ENCODE measurements at regions not wholly inside any gene's neighbourhood (a gene's known extent, or its start where the extent isn't known, plus 50 kb on each side); places are given as distances from the start of the nearest gene placed in this dataset.

DNA sequence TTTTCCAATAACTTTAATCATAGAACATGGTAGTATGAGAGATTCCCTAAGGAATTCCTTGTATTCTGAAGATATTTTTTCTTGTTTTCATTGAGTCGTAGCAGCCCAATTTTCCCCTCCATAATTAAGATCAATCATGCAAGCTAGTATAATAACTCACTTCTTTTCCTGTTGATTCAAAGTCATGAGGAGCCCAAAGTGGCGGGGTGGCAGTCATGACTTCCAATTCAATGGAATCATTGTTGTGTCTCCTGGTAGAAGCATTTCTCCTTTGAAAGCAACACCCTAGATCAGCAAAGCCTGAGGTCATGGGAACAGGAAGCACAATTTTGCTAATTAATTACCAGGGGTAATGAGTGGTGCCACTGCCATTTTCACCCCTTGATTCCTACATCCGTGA is 77.6 kb upstream of the MAGI2 start:
- Mint-ChIP-seq H3K4me1 (ENCODE audit: low read depth) (no peaks in the 10 kb centered on the region), H3K27ac (no peak overlapping the region), H3K36me3 (ENCODE audit: low read depth) (no peaks in the 10 kb centered on the region), H3K4me3 (no peak overlapping the region), H3K27me3 (no peaks in the 10 kb centered on the region), H3K9me3 (peaks cover 2% of the 10 kb centered on the region)
- no peak for DNase-seq
- Histone ChIP-seq H3K4me1 (ENCODE audit: insufficient read depth, low read length) (no peaks in the 10 kb centered on the region), H3K36me3 (ENCODE audit: insufficient read depth, low read length) (no peaks in the 10 kb centered on the region), H3K27ac (ENCODE audit: low read depth in 1 of 2, low read length in 2 of 2) (no peak overlapping the region), H3K9me3 (ENCODE audit: control insufficient read depth in 1 of 2, insufficient read depth in 1 of 2, low read length in 2 of 2) (peaks cover 0 to 9% of the 10 kb centered on the region in 2 experiments), H3K4me3 (ENCODE audit: low read length) (no peak overlapping the region), H3K27me3 (ENCODE audit: control insufficient read depth in 1 of 2, insufficient read depth in 2 of 2, low read length in 2 of 2) (no peaks in the 10 kb centered on the region)
- ChIA-PET POLR2A (no interaction called here), CTCF (no interaction called here)
- no peak for ATAC-seq (ENCODE audit: poor library complexity)
- intact Hi-C loops (cut with DNase I, micrococcal nuclease) = no loop called here
- no peak for TF ChIP-seq CTCF (IDR thresholded peaks at IDR 0.05)

DNA sequence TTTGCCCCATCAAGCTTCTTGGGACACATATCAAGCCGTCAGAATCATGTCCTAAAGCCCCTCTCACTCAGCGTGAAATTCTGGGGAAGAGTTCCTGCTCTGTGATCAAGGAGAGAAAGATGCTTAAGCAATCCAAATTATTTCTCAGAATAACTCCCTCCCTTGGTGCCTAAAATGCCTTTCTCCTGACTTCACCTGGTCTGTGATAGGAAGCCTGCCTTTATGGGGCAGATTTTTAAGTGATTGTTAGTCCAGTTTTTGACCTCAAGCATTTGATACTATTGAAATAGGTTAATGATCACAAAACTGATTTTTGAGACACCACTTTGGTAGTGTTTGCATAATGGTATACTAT is 76.4 kb upstream of the MAGI2 start:
- ATAC-seq (ENCODE audit: poor library complexity) (no peak), DNase-seq (no peak)
- Histone ChIP-seq H3K4me3 (ENCODE audit: low read length) (no peak overlapping the region), H3K9me3 (ENCODE audit: control insufficient read depth in 1 of 2, insufficient read depth in 1 of 2, low read length in 2 of 2) (peaks cover 0 to 7% of the 10 kb centered on the region in 2 experiments), H3K27me3 (ENCODE audit: control insufficient read depth in 1 of 2, insufficient read depth in 2 of 2, low read length in 2 of 2) (no peaks in the 10 kb centered on the region), H3K4me1 (ENCODE audit: insufficient read depth, low read length) (no peaks in the 10 kb centered on the region), H3K27ac (ENCODE audit: low read depth in 1 of 2, low read length in 2 of 2) (no peak overlapping the region), H3K36me3 (ENCODE audit: insufficient read depth, low read length) (no peaks in the 10 kb centered on the region)
- ChIA-PET CTCF (no interaction called here), POLR2A (no interaction called here)
- intact Hi-C loops (cut with DNase I, micrococcal nuclease) = no loop called here
- Mint-ChIP-seq H3K27me3 (no peaks in the 10 kb centered on the region), H3K36me3 (ENCODE audit: low read depth) (no peaks in the 10 kb centered on the region), H3K4me1 (ENCODE audit: low read depth) (no peaks in the 10 kb centered on the region), H3K9me3 (peaks cover 5% of the 10 kb centered on the region), H3K27ac (no peak overlapping the region), H3K4me3 (no peak overlapping the region)
- no peak for TF ChIP-seq CTCF (IDR thresholded peaks at IDR 0.05)

DNA sequence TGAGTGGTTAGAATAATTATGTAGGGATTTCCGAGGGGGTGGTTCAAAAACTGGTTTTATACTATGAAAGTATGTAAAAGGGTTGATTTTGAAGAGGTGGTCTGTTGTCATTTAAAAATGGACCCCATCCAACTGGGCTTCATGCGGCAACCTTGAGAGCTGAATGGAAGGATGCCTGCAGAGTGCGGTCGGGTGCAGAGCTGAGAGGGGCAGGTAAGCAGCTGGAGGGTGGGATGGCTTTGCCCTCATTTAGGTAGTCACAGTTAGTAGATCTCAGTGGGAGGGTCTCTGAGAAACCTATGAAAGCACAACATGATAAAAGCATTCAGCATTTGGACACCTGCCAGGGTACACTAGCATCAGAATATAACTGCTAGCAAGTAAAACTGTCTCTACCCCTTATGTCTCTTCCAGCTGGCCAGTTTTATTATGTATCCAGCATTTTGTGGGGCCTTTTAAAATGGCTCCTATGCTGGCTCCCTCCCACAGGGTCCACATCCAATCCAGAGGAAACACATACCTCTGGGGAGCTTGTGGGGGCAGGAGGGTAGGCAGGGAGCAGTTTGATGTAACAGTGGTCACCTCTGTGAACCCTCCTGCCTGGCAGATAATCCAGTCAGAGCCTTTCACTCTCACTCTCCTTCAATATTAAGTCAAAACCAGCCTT is 75.9 kb upstream of the MAGI2 start:
- Histone ChIP-seq H3K4me3 (ENCODE audit: low read length) (no peak overlapping the region), H3K36me3 (ENCODE audit: insufficient read depth, low read length) (no peaks in the 10 kb centered on the region), H3K27me3 (ENCODE audit: control insufficient read depth in 1 of 2, insufficient read depth in 2 of 2, low read length in 2 of 2) (no peaks in the 10 kb centered on the region), H3K27ac (ENCODE audit: low read depth in 1 of 2, low read length in 2 of 2) (no peak overlapping the region), H3K4me1 (ENCODE audit: insufficient read depth, low read length) (no peaks in the 10 kb centered on the region), H3K9me3 (ENCODE audit: control insufficient read depth in 1 of 2, insufficient read depth in 1 of 2, low read length in 2 of 2) (peaks cover 0 to 11% of the 10 kb centered on the region in 2 experiments)
- H3K27ac Mint-ChIP-seq = no peak overlapping the region
- ATAC-seq (ENCODE audit: poor library complexity) = no peak
- no peaks in the 10 kb centered on the region for H3K4me1 Mint-ChIP-seq (ENCODE audit: low read depth)
- H3K4me3 Mint-ChIP-seq = no peak overlapping the region
- H3K36me3 Mint-ChIP-seq (ENCODE audit: low read depth) = no peaks in the 10 kb centered on the region
- H3K27me3 Mint-ChIP-seq = no peaks in the 10 kb centered on the region
- no peak for TF ChIP-seq CTCF (IDR thresholded peaks at IDR 0.05)
- intact Hi-C loops (cut with DNase I, micrococcal nuclease) = no loop called here
- CTCF ChIA-PET = no interaction called here
- POLR2A ChIA-PET = no interaction called here
- DNase-seq = no peak
- H3K9me3 Mint-ChIP-seq = peaks cover 5% of the 10 kb centered on the region

All from CD4-positive, alpha-beta T cell (primary cell).